GM21576 (cell line): ENCODE measurements at regions not wholly inside any gene's neighbourhood (a gene's known extent, or its start where the extent isn't known, plus 50 kb on each side); places are given as distances from the start of the nearest gene placed in this dataset.
"Not testable (repeated sequence)": the region's sequence is repeated elsewhere in the genome, so short reads cannot be mapped to it uniquely, and the experiment has no call there.

ENCODE experiments used
- ATAC-seq: cut with Tn5 transposase; IDR thresholded peaks from one replicate; pipeline ENCODE4 v1.9.1; 2021; ENCODE audit warnings: mild to moderate bottlenecking, moderate library complexity; ENCODE audit not compliant: unreplicated experiment

- ATAC-seq, result no peak
These were observed 309.4 kb downstream of the ZNF674 start for GRCh38 chrX:46235778-46236177.

GRCh38 chrX:46234775-46235174, 310.4 kb downstream of the ZNF674 start:
- no peak for ATAC-seq

GRCh38 chrX:46228389-46228788, 316.8 kb downstream of the ZNF674 start:
- ATAC-seq, result no peak

- ATAC-seq, result no peak
These were observed 318.8 kb downstream of the ZNF674 start for GRCh38 chrX:46226422-46226821.

- not testable (repeated sequence) for ATAC-seq
These were observed 321.7 kb downstream of the ZNF674 start for GRCh38 chrX:46223499-46223898.

GRCh38 chrX:46220822-46221221, 324.4 kb downstream of the ZNF674 start:
- ATAC-seq, result no peak

- ATAC-seq, result no peak
These were observed 326.8 kb downstream of the ZNF674 start for GRCh38 chrX:46218373-46218772.

- ATAC-seq, result no peak
These were observed 328.8 kb downstream of the ZNF674 start for GRCh38 chrX:46216406-46216805.

- no peak for ATAC-seq
These were observed 334.1 kb downstream of the ZNF674 start for GRCh38 chrX:46211079-46211478.

- no peak for ATAC-seq
These were observed 335.5 kb downstream of the ZNF674 start for GRCh38 chrX:46209768-46210167.

- no peak for ATAC-seq
These were observed 336.2 kb downstream of the ZNF674 start for GRCh38 chrX:46209037-46209436.

- ATAC-seq, result no peak
These were observed 336.9 kb downstream of the ZNF674 start for GRCh38 chrX:46208225-46208854.

- no peak for ATAC-seq
These were observed 340.3 kb downstream of the ZNF674 start for GRCh38 chrX:46204721-46205422.

- ATAC-seq, result no peak
These were observed 342.3 kb downstream of the ZNF674 start for GRCh38 chrX:46202733-46203514.

- no peak for ATAC-seq
These were observed 344.8 kb downstream of the ZNF674 start for GRCh38 chrX:46200413-46200812.

- no peak for ATAC-seq
These were observed 346.4 kb downstream of the ZNF674 start for GRCh38 chrX:46198858-46199257.

GRCh38 chrX:46186811-46187106, 358.5 kb downstream of the ZNF674 start:
- not testable (repeated sequence) for ATAC-seq

GRCh38 chrX:46185923-46186810, 359.1 kb downstream of the ZNF674 start:
- ATAC-seq, result no peak

GRCh38 chrX:46184749-46185148, 360.5 kb downstream of the ZNF674 start:
- ATAC-seq, result no peak

GRCh38 chrX:46180258-46180687, 364.9 kb downstream of the ZNF674 start:
- ATAC-seq, result peak; percentile 88

- no peak for ATAC-seq
These were observed 365.5 kb downstream of the ZNF674 start for GRCh38 chrX:46179748-46180147.
